Posterior cingulate gyrus (tissue), 11 donors: ENCODE measurements at regions not wholly inside any gene's neighbourhood (a gene's known extent, or its start where the extent isn't known, plus 50 kb on each side); places are given as distances from the start of the nearest gene placed in this dataset.

Source experiments
- DNase-seq, 10 donors: peaks; one replicate each; pipeline versions ENCODE4 v3.0.0 to v3.0.0-alpha.2; 2020 to 2021; ENCODE audit warnings: mixed read lengths in 3 of 10
- intact Hi-C: fragments of 100-400 bp; cut with DNase I; formaldehyde crosslinking; loops from one replicate; pipeline ENCODE4 v1.15.1; 2023

DNA sequence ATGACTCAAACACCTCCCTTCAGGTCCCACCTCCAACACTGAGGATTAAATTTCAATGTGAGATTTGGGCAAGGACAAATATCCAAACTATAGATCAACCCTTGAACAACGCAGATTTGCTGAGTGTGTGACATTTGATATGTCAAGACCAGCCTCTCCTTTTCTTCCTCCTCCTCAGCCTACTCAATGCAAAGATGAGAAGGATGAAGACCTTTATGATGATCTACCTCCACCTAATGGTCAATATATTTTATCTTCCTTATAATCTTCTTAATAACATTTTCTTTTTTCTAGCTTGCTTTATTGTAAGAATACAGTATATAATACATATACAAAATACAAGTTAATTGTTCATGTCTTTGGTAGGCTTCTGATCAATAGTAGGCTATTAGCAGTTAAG, 67.5 kb upstream of the MPPED2 start:
- intact Hi-C loops: no loop called here
- DNase-seq: no peak

GRCh38 chr11:30652801-30653200, 66.6 kb upstream of the MPPED2 start:
- intact Hi-C loops: no loop called here
- no peak for DNase-seq

- DNase-seq: no peak
- intact Hi-C loops: no loop called here
Observed at GRCh38 chr11:30650266-30650665, 64.1 kb upstream of the MPPED2 start.
